IPS-NIHi11 (cell line): ENCODE measurements at regions not wholly inside any gene's neighbourhood (a gene's known extent, or its start where the extent isn't known, plus 50 kb on each side); places are given as distances from the start of the nearest gene placed in this dataset.

Experiments
- DNase-seq: peaks from one replicate; pipeline ENCODE4 v3.0.0; 2012; ENCODE audit warnings: mixed read lengths, low spot score

- no peak for DNase-seq
Observed at GRCh38 chr5:35477911-35478310, 139.8 kb upstream of the SPEF2 start.

- no peak for DNase-seq
Observed at GRCh38 chr5:35477321-35477720, 140.3 kb upstream of the SPEF2 start.

- no peak for DNase-seq
Observed at GRCh38 chr5:35476797-35477196, 140.9 kb upstream of the SPEF2 start.

- DNase-seq: no peak
Observed at GRCh38 chr5:35476036-35476435, 141.6 kb upstream of the SPEF2 start.

- DNase-seq: no peak
Observed at GRCh38 chr5:35473589-35473988, 144.1 kb upstream of the SPEF2 start.

- no peak for DNase-seq
Observed at GRCh38 chr5:35470866-35471265, 146.8 kb upstream of the SPEF2 start.

- no peak for DNase-seq
Observed at GRCh38 chr5:35468811-35469210, 148.9 kb upstream of the SPEF2 start.

GRCh38 chr5:35466746-35467145, 150.9 kb upstream of the SPEF2 start:
- no peak for DNase-seq

- DNase-seq: no peak
Observed at GRCh38 chr5:35464757-35465156, 152.9 kb upstream of the SPEF2 start.

GRCh38 chr5:35461530-35461929, 156.1 kb upstream of the SPEF2 start:
- no peak for DNase-seq

GRCh38 chr5:35458824-35459207, 158.8 kb upstream of the SPEF2 start:
- no peak for DNase-seq

- no peak for DNase-seq
Observed at GRCh38 chr5:35457912-35458823, 159.5 kb upstream of the SPEF2 start.

GRCh38 chr5:35456506-35456905, 161.2 kb upstream of the SPEF2 start:
- no peak for DNase-seq

GRCh38 chr5:35454011-35454525, 163.6 kb upstream of the SPEF2 start:
- DNase-seq: no peak

GRCh38 chr5:35443803-35444595, 173.7 kb upstream of the SPEF2 start:
- DNase-seq: no peak

GRCh38 chr5:35442885-35443639, 174.6 kb upstream of the SPEF2 start:
- no peak for DNase-seq

GRCh38 chr5:35440409-35440808, 177.3 kb upstream of the SPEF2 start:
- DNase-seq: no peak

GRCh38 chr5:35438786-35439185, 178.9 kb upstream of the SPEF2 start:
- DNase-seq: no peak

GRCh38 chr5:35438288-35438687, 179.4 kb upstream of the SPEF2 start:
- DNase-seq: no peak

GRCh38 chr5:35436400-35437057, 181.1 kb upstream of the SPEF2 start:
- DNase-seq: peak; percentile 50

GRCh38 chr5:35430381-35431162, 187.1 kb upstream of the SPEF2 start:
- DNase-seq: no peak
